Psoas muscle (tissue), 7 donors: ENCODE measurements at regions not wholly inside any gene's neighbourhood (a gene's known extent, or its start where the extent isn't known, plus 50 kb on each side); places are given as distances from the start of the nearest gene placed in this dataset.

Experiments used
- ATAC-seq, 4 donors: fragments of 200-7000 bp; cut with Tn5 transposase; one replicate each; pipeline ENCODE4 v1.9.1; 2020; ENCODE audit warnings: moderate library complexity in 3 of 4, mild to moderate bottlenecking in 2 of 4
- DNase-seq, 2 donors: peaks; one replicate each; pipeline ENCODE4 v3.0.0-alpha.2; 2020
- H3K27ac ChIP-seq: fragments of 200-600 bp; one replicate; pipeline ENCODE4 v1.8.0; 2022
- H3K27me3 ChIP-seq, 3 donors: fragments of 200-600 bp in 1 of 3; one replicate each; pipeline versions ENCODE4 v1.6.1 to v1.8.0; 2013 to 2022; ENCODE audit warnings: low read length in 2 of 3, mild to moderate bottlenecking in 2 of 3, moderate library complexity in 1 of 3; ENCODE audit not compliant: insufficient read depth in 3 of 3
- H3K36me3 ChIP-seq, 2 donors: fragments of 200-600 bp in 1 of 2; one replicate each; pipeline versions ENCODE4 v1.6.1 to v1.8.0; 2013 to 2022; ENCODE audit warnings: low read depth in 1 of 2, mild to moderate bottlenecking in 1 of 2, moderate library complexity in 1 of 2; ENCODE audit not compliant: insufficient read depth in 1 of 2
- H3K4me1 ChIP-seq: fragments of 200-600 bp; one replicate; pipeline ENCODE4 v1.8.0; 2022
- H3K4me3 ChIP-seq: fragments of 200-600 bp; one replicate; pipeline ENCODE4 v1.8.0; 2022; ENCODE audit warnings: mild to moderate bottlenecking
- H3K9me3 ChIP-seq: fragments of 200-600 bp; one replicate; pipeline ENCODE4 v1.8.0; 2022
- WGBS, 3 donors: extraction: QIAGEN DNeasy Blood & Tissue Kit; methylation state at CpG; one replicate each; pipeline versions ENCODE4 v1.1.6 to v1.1.7; 2013; 5-methylcytosine and 5-hydroxymethylcytosine counted together
- intact Hi-C, 2 donors: fragments of 100-400 bp; cut with DNase I; formaldehyde crosslinking; loops; one replicate each; pipeline versions ENCODE4 v1.11.0 to v1.14.2; 2022
- TF ChIP-seq, protein P1 (sequence below): fragments of 200-600 bp; IDR thresholded peaks from one replicate; pipeline ENCODE4 v1.8.0; 2022; ENCODE audit warnings: antibody characterized with exemption
- donor health status: healthy with polysubstance abuse.
- donor health status: DM: no; HTN: no; CAD: no; lungs with moderate emphysema.
- donor health status: Bipolar disorder and iron deficiency.
- donor health status: healthy.
- donor health status: DM: yes; HTN: yes; CAD: no.
- donor health status: DM: no; HTN: no; CAD: no.
- donor health status: DM: yes; HTN: yes; CAD: no.

DNA sequence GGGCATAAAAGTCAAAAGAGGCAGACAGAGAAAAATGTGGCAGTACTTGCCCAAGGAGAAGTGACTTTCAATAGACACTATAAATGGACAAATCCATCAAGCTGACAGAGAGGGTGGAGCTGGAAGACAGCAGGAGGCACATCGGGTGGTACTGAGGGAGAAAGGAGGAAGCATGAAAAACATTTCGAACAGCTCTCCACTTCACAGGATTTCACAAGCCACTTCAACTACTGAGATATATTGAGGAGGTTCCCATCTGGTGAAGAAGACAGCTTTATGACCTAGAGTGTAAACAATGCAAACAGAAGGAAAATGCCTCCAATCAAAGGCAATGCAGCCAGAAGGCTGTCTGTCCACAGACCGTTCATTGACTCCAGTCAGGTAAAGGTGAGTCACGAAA, 259.4 kb upstream of the ECI2 start:
- H3K36me3 ChIP-seq, result no peaks in the 10 kb centered on the region
- ATAC-seq (no peak), DNase-seq (no peak)
- no peaks in the 10 kb centered on the region for H3K9me3 ChIP-seq
- H3K27ac ChIP-seq, result no peak overlapping the region
- TF ChIP-seq, protein P1, sequence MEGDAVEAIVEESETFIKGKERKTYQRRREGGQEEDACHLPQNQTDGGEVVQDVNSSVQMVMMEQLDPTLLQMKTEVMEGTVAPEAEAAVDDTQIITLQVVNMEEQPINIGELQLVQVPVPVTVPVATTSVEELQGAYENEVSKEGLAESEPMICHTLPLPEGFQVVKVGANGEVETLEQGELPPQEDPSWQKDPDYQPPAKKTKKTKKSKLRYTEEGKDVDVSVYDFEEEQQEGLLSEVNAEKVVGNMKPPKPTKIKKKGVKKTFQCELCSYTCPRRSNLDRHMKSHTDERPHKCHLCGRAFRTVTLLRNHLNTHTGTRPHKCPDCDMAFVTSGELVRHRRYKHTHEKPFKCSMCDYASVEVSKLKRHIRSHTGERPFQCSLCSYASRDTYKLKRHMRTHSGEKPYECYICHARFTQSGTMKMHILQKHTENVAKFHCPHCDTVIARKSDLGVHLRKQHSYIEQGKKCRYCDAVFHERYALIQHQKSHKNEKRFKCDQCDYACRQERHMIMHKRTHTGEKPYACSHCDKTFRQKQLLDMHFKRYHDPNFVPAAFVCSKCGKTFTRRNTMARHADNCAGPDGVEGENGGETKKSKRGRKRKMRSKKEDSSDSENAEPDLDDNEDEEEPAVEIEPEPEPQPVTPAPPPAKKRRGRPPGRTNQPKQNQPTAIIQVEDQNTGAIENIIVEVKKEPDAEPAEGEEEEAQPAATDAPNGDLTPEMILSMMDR, result no peak
- intact Hi-C loops, result no loop called here
- peaks cover 15% of the 10 kb centered on the region for H3K4me1 ChIP-seq
- 69 to 78% (median 75%) methylated on average over 4 of the region's 4 CpGs for WGBS, 3 donors
- H3K4me3 ChIP-seq, result no peak overlapping the region
- H3K27me3 ChIP-seq, result no peaks in the 10 kb centered on the region

DNA sequence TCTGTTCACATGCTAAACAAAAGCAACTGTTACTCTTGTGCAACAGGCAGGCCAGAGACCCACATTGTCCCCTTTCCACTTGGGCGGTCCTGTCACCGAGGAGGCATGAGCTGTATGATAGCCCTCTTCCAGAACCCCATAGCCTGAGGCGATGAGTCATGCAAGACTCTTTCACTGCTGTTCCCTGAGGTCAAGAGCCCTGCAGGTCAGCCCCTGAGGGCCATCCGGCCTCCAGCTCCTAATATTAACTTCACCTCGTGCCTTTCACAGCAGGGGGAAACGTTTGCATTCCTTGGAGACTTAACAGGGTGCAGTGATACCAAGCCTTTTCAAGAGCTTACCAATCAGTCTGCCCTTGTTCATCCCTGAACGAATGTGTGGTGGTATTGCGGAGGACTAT, 253.3 kb upstream of the ECI2 start:
- Histone ChIP-seq H3K4me3 (no peak overlapping the region), H3K9me3 (peaks cover 9% of the 10 kb centered on the region), H3K36me3 (no peaks in the 10 kb centered on the region), H3K27me3 (no peaks in the 10 kb centered on the region), H3K4me1 (no peaks in the 10 kb centered on the region), H3K27ac (no peak overlapping the region)
- DNase-seq (no peak), ATAC-seq (no peak)
- 47 to 66% (median 62%) methylated on average over 8 of the region's 8 CpGs for whole genome bisulfite sequencing, 3 donors
- intact Hi-C loops, result no loop called here
- TF ChIP-seq, protein P1, result no peak

GRCh38 chr6:4384656-4385055, 249.3 kb upstream of the ECI2 start:
- WGBS, 3 donors, result 94 to 97% (median 95%) methylated on average over 6 of the region's 6 CpGs
- H3K27ac ChIP-seq, result no peak overlapping the region
- H3K27me3 ChIP-seq, result no peaks in the 10 kb centered on the region
- peaks cover 17% of the 10 kb centered on the region for H3K4me1 ChIP-seq
- DNase-seq, result no peak
- no peak overlapping the region for H3K4me3 ChIP-seq
- no peak for ATAC-seq
- TF ChIP-seq, protein P1, result no peak
- no peaks in the 10 kb centered on the region for H3K36me3 ChIP-seq
- H3K9me3 ChIP-seq, result peaks cover 11% of the 10 kb centered on the region
- intact Hi-C loops, result no loop called here

DNA sequence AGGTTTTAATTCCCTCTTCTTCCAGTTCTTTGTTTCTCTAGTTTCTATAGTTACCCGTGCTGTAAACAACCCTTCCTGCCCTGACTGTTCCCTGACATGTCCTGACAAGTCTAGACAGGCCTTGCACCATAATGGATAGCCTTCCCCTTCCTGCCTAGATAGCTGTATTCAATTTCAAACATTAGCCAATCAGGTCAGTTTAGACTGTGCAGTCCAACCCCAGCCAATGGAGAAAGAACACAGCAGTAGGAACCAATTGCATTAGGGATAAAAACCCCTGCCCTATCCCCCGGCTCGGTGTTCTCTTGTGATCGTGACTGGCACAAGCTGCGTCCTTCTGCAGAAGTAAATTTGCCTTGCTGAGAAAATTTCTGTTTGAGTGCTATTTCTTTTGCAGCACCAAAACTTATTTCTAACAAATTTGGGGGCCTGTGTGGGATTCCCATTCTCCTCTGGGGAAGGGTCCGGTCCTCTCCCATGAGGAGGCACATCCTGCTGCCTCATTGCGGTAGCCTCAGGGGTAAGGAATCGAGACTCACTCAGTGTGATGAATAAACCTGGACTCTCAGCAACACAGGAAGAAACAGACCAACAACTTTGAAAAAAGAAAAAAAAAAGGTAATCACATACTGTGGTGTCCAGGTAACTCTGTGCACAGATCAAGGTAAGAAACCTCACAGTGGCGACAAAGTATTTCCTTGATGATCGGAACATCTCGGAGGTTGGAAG, 248.7 kb upstream of the ECI2 start:
- H3K4me3 ChIP-seq, result no peak overlapping the region
- TF ChIP-seq, protein P1, result no peak
- no peak for ATAC-seq
- intact Hi-C loops, result no loop called here
- H3K27ac ChIP-seq, result no peak overlapping the region
- 88 to 95% (median 89%) methylated on average over 11 of the region's 11 CpGs for WGBS, 3 donors
- H3K9me3 ChIP-seq, result peaks cover 11% of the 10 kb centered on the region
- DNase-seq, result no peak
- peaks cover 17% of the 10 kb centered on the region for H3K4me1 ChIP-seq
- H3K27me3 ChIP-seq, result no peaks in the 10 kb centered on the region
- no peaks in the 10 kb centered on the region for H3K36me3 ChIP-seq

DNA sequence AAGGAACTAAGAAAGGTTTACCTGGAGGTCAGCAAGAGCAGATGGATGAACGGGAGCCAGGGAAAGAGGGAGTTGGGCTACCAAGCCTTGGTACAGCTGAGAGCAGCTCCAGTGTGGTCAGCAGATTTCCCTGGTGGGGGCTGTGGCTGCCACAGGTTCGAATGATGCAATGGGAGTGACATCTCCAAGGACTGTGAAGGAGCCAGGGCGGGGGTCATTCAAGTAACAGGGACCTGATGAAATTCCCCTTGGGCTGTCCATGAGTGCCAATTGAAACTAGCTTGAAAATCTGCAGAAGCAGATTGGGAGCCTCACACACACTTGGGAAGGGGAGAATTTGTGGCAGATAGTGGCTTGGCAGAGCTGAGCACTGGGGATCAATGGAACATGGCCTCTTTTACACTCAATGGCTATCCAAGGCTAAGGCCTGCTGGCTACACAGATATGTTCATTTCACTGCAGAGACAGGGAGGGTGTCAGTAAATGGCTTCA, 247.0 kb upstream of the ECI2 start:
- peaks cover 11% of the 10 kb centered on the region for H3K9me3 ChIP-seq
- intact Hi-C loops, result no loop called here
- no peaks in the 10 kb centered on the region for H3K36me3 ChIP-seq
- TF ChIP-seq, protein P1, result no peak
- WGBS, 3 donors, result 89 to 92% (median 91%) methylated on average over 3 of the region's 3 CpGs
- no peak overlapping the region for H3K27ac ChIP-seq
- H3K4me3 ChIP-seq, result no peak overlapping the region
- DNase-seq, result no peak
- no peaks in the 10 kb centered on the region for H3K27me3 ChIP-seq
- peaks cover 17% of the 10 kb centered on the region for H3K4me1 ChIP-seq
- ATAC-seq, result no peak
